KMS-11 (cell line): ENCODE measurements at regions not wholly inside any gene's neighbourhood (a gene's known extent, or its start where the extent isn't known, plus 50 kb on each side); places are given as distances from the start of the nearest gene placed in this dataset.
A peak's percentile ranks its signal among the peaks of the same experiment; 100 is the strongest.

Experiments
- H2AFZ ChIP-seq: fragments of 200-600 bp; sonication (generic); 2 replicates; pipeline ENCODE4 v1.6.1; 2016; ENCODE audit warnings: antibody characterized with exemption, mixed run types, low read depth
- H3K27ac ChIP-seq: fragments of 200-600 bp; sonication (generic); 2 replicates; pipeline ENCODE4 v1.6.1; 2016; ENCODE audit warnings: mild to moderate bottlenecking, mixed run types
- H3K27me3 ChIP-seq: fragments of 200-600 bp; sonication (generic); 2 replicates; pipeline ENCODE4 v1.6.1; 2017; ENCODE audit warnings: mild to moderate bottlenecking, low read depth, mixed run types, moderate library complexity; ENCODE audit not compliant: insufficient read depth
- H3K36me3 ChIP-seq: fragments of 200-600 bp; sonication (generic); 2 replicates; pipeline ENCODE4 v1.6.1; 2017; ENCODE audit warnings: mild to moderate bottlenecking, mixed run types; ENCODE audit not compliant: insufficient read depth
- H3K4me1 ChIP-seq: fragments of 200-600 bp; sonication (generic); 2 replicates; pipeline ENCODE4 v1.6.1; 2016; ENCODE audit warnings: mild to moderate bottlenecking, low read depth, mixed run types; ENCODE audit not compliant: poor library complexity, severe bottlenecking
- H3K4me2 ChIP-seq: fragments of 200-600 bp; sonication (generic); 2 replicates; pipeline ENCODE4 v1.7.0; 2016; ENCODE audit warnings: mild to moderate bottlenecking, mixed run types
- H3K4me3 ChIP-seq: fragments of 200-600 bp; sonication (generic); IDR thresholded peaks from 2 replicates; pipeline ENCODE4 v1.6.1; 2017; ENCODE audit warnings: low read depth, low read length, mixed read lengths; ENCODE audit not compliant: insufficient read depth
- H3K79me2 ChIP-seq: fragments of 200-600 bp; sonication (generic); 2 replicates; pipeline ENCODE4 v1.6.1; 2016; ENCODE audit warnings: low read depth, mixed run types; ENCODE audit not compliant: insufficient read depth
- H3K9ac ChIP-seq: fragments of 200-600 bp; sonication (generic); 2 replicates; pipeline ENCODE4 v1.6.1; 2016; ENCODE audit warnings: mild to moderate bottlenecking, mixed run types
- H4K20me1 ChIP-seq: fragments of 200-600 bp; sonication (generic); 2 replicates; pipeline ENCODE4 v1.6.1; 2016; ENCODE audit warnings: mild to moderate bottlenecking, mixed run types; ENCODE audit not compliant: insufficient read depth
- TF ChIP-seq, protein P1 (sequence below): fragments of 200-600 bp; sonication (generic); conservative IDR thresholded peaks from 2 replicates; pipeline ENCODE4 v1.6.1; 2017; ENCODE audit warnings: low read depth, mild to moderate bottlenecking, antibody characterized with exemption, low read length, moderate library complexity, mixed read lengths

- Histone ChIP-seq H3K4me2 (peak overlapping the region; percentile 43), H3K4me1 (peaks cover 21% of the 10 kb centered on the region), H3K36me3 (no peaks in the 10 kb centered on the region), H3K27me3 (no peaks in the 10 kb centered on the region), H2AFZ (peak overlapping the region; percentile 77), H3K27ac (no peak overlapping the region), H3K4me3 (peak overlapping the region; percentile 96), H4K20me1 (no peaks in the 10 kb centered on the region), H3K9ac (peak overlapping the region; percentile 19; the same call in 1 of the 2 replicates), H3K79me2 (no peaks in the 10 kb centered on the region)
- TF ChIP-seq, protein P1, sequence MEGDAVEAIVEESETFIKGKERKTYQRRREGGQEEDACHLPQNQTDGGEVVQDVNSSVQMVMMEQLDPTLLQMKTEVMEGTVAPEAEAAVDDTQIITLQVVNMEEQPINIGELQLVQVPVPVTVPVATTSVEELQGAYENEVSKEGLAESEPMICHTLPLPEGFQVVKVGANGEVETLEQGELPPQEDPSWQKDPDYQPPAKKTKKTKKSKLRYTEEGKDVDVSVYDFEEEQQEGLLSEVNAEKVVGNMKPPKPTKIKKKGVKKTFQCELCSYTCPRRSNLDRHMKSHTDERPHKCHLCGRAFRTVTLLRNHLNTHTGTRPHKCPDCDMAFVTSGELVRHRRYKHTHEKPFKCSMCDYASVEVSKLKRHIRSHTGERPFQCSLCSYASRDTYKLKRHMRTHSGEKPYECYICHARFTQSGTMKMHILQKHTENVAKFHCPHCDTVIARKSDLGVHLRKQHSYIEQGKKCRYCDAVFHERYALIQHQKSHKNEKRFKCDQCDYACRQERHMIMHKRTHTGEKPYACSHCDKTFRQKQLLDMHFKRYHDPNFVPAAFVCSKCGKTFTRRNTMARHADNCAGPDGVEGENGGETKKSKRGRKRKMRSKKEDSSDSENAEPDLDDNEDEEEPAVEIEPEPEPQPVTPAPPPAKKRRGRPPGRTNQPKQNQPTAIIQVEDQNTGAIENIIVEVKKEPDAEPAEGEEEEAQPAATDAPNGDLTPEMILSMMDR = no peak
Measured at GRCh38 chr2:64227603-64228125, 83.4 kb upstream of the PELI1 start.

GRCh38 chr2:64228126-64228678 is 84.0 kb upstream of the PELI1 start:
- TF ChIP-seq, protein P1 = no peak
- H3K4me3 ChIP-seq = peak overlapping the region; percentile 96
- H3K27ac ChIP-seq = no peak overlapping the region
- H3K9ac ChIP-seq = peak overlapping the region; percentile 19; the same call in 1 of the 2 replicates
- no peaks in the 10 kb centered on the region for H3K36me3 ChIP-seq
- H2AFZ ChIP-seq = peak overlapping the region; percentile 77
- H3K79me2 ChIP-seq = no peaks in the 10 kb centered on the region
- peaks cover 16% of the 10 kb centered on the region for H3K4me1 ChIP-seq
- H3K27me3 ChIP-seq = no peaks in the 10 kb centered on the region
- peak overlapping the region; percentile 43 for H3K4me2 ChIP-seq
- no peaks in the 10 kb centered on the region for H4K20me1 ChIP-seq

DNA sequence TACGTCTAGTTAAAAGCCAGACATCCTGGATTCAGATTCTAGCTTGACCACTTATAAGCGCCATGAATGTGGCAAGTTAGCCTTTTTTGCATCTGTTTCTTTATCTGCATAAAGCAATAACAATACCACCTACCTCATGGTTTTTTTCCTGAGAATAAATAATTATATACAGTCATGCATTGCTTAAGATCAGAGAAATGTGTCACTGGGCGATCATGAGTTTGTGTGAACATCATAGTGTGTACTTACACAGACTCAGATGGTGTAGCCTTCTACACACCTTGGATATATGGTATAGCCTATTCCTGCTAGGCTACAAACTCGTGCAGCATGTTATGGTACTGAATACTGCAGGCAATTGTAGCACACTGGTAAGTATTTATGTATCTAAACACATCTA is 84.7 kb upstream of the PELI1 start:
- Histone ChIP-seq H3K4me3 (peak overlapping the region; percentile 8), H3K9ac (no peak overlapping the region), H3K27me3 (no peaks in the 10 kb centered on the region), H2AFZ (peak overlapping the region; percentile 77), H3K36me3 (no peaks in the 10 kb centered on the region), H3K79me2 (no peaks in the 10 kb centered on the region), H3K27ac (no peak overlapping the region), H3K4me2 (peak overlapping the region; percentile 43), H3K4me1 (peaks cover 10% of the 10 kb centered on the region), H4K20me1 (no peaks in the 10 kb centered on the region)
- TF ChIP-seq, protein P1 = no peak

DNA sequence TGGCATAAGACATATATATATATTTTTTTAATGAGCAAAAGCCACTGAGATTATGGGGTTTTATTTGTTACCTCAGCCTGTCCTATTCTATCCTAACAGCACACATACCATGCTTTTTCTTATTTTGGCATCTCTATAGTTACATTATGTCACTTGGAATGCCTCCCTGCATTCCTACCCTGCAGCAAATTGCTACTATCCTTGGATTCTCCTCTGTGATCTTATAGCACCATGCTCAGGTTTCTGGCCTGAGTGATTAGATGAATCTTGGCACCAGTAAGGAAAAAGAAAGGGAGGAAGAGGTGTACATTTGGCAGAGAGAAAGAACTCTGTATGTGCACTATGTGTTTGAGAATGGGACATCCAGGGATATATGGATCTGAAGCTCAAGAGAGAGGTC is 86.3 kb upstream of the PELI1 start:
- Histone ChIP-seq H3K36me3 (no peaks in the 10 kb centered on the region), H3K4me2 (no peak overlapping the region), H3K4me1 (peaks cover 10% of the 10 kb centered on the region), H3K27ac (no peak overlapping the region), H4K20me1 (no peaks in the 10 kb centered on the region), H3K79me2 (no peaks in the 10 kb centered on the region), H3K27me3 (no peaks in the 10 kb centered on the region), H3K4me3 (no peak overlapping the region), H3K9ac (no peak overlapping the region), H2AFZ (no peak overlapping the region)
- TF ChIP-seq, protein P1 = no peak
